SIG-M5 treated with dmso at 0.1 percent for 504 hours (cell line): ENCODE measurements at regions not wholly inside any gene's neighbourhood (a gene's known extent, or its start where the extent isn't known, plus 50 kb on each side); places are given as distances from the start of the nearest gene placed in this dataset.
A peak's percentile ranks its signal among the peaks of the same experiment; 100 is the strongest.

ENCODE experiments used
- DNase-seq: peaks from one replicate; lab custom pipeline; 2025; ENCODE audit not compliant: unreplicated experiment; lab: John Stamatoyannopoulos, UW

- no peak for DNase-seq
Observed at GRCh38 chr7:42858570-42858969, 53.3 kb downstream of the C7orf25 start.

GRCh38 chr7:42856605-42856987, 55.3 kb downstream of the C7orf25 start:
- no peak for DNase-seq

GRCh38 chr7:42854571-42855118, 57.2 kb downstream of the C7orf25 start:
- DNase-seq = no peak

- DNase-seq = no peak
Observed at GRCh38 chr7:42852531-42852930, 59.3 kb downstream of the C7orf25 start.

GRCh38 chr7:42843205-42843800, 68.6 kb downstream of the C7orf25 start:
- DNase-seq = peak; percentile 40

GRCh38 chr7:42834676-42835075, 77.2 kb downstream of the C7orf25 start:
- DNase-seq = no peak

GRCh38 chr7:42833411-42833810, 78.5 kb downstream of the C7orf25 start:
- no peak for DNase-seq

GRCh38 chr7:42832667-42833066, 79.2 kb downstream of the C7orf25 start:
- DNase-seq = peak; percentile 23

GRCh38 chr7:42831718-42832522, 80.0 kb downstream of the C7orf25 start:
- DNase-seq = peak; percentile 22

- no peak for DNase-seq
Observed at GRCh38 chr7:42831006-42831717, 80.7 kb downstream of the C7orf25 start.

GRCh38 chr7:42812779-42813178, 99.1 kb downstream of the C7orf25 start:
- no peak for DNase-seq

GRCh38 chr7:42805601-42806000, 106.3 kb downstream of the C7orf25 start:
- DNase-seq = no peak

GRCh38 chr7:42794673-42795072, 117.2 kb downstream of the C7orf25 start:
- no peak for DNase-seq

- DNase-seq = no peak
Observed at GRCh38 chr7:42792841-42793240, 119.0 kb downstream of the C7orf25 start.

- DNase-seq = no peak
Observed at GRCh38 chr7:42790196-42790595, 121.7 kb downstream of the C7orf25 start.

GRCh38 chr7:42774436-42774835, 137.4 kb downstream of the C7orf25 start:
- DNase-seq = no peak

GRCh38 chr7:42770114-42770513, 141.8 kb downstream of the C7orf25 start:
- no peak for DNase-seq

GRCh38 chr7:42768045-42768444, 143.8 kb downstream of the C7orf25 start:
- DNase-seq = no peak

- DNase-seq = no peak
Observed at GRCh38 chr7:42766782-42767423, 145.0 kb downstream of the C7orf25 start.

GRCh38 chr7:42765931-42766330, 145.9 kb downstream of the C7orf25 start:
- no peak for DNase-seq

- DNase-seq = no peak
Observed at GRCh38 chr7:42763137-42763551, 148.7 kb downstream of the C7orf25 start.
